Heart left ventricle (tissue), 16 donors: ENCODE measurements at regions not wholly inside any gene's neighbourhood (a gene's known extent, or its start where the extent isn't known, plus 50 kb on each side); places are given as distances from the start of the nearest gene placed in this dataset.

Experiments used
- ATAC-seq, 4 donors: fragments of 200-7000 bp; cut with Tn5 transposase; one replicate each; pipeline ENCODE4 v1.9.1; 2020 to 2022; ENCODE audit warnings: moderate library complexity in 4 of 4, mild to moderate bottlenecking in 3 of 4, moderate number of reproducible peaks in 1 of 4
- DNase-seq, 5 donors: peaks; one replicate each; pipeline ENCODE4 v3.0.0-alpha.2; 2020
- H3K27ac ChIP-seq, 12 donors: fragments of 200-600 bp; sonication (generic) in 4 of 12; one replicate each; pipeline versions ENCODE4 v1.5.0 to v1.8.0; 2016 to 2022; ENCODE audit warnings: mild to moderate bottlenecking in 2 of 12
- H3K27me3 ChIP-seq, 9 donors: fragments of 200-600 bp; sonication (generic) in 2 of 9; one replicate each; pipeline versions ENCODE4 v1.5.1 to v1.8.0; 2016 to 2022; ENCODE audit warnings: mild to moderate bottlenecking in 3 of 9
- H3K36me3 ChIP-seq, 9 donors: fragments of 200-600 bp; sonication (generic) in 2 of 9; one replicate each; pipeline versions ENCODE4 v1.5.0 to v1.8.0; 2018 to 2022; ENCODE audit warnings: mild to moderate bottlenecking in 2 of 9
- H3K4me1 ChIP-seq, 12 donors: fragments of 200-600 bp; sonication (generic) in 4 of 12; one replicate each; pipeline versions ENCODE4 v1.5.0 to v1.8.0; 2016 to 2022; ENCODE audit warnings: mild to moderate bottlenecking in 3 of 12
- H3K4me3 ChIP-seq, 12 donors: fragments of 200-600 bp; sonication (generic) in 4 of 12; one replicate each; pipeline versions ENCODE4 v1.5.0 to v1.8.0; 2017 to 2022; ENCODE audit warnings: mild to moderate bottlenecking in 9 of 12, moderate library complexity in 4 of 12
- H3K9me3 ChIP-seq, 12 donors: fragments of 200-600 bp; sonication (generic) in 4 of 12; one replicate each; pipeline versions ENCODE4 v1.5.0 to v1.8.0; 2016 to 2022; ENCODE audit warnings: mild to moderate bottlenecking in 1 of 12
- POLR2A ChIP-seq, 2 donors: fragments of 450-650 bp; IDR thresholded peaks; one replicate each; pipeline ENCODE4 v1.6.1; 2017; ENCODE audit warnings: antibody characterized with exemption in 2 of 2, mild to moderate bottlenecking in 2 of 2, moderate library complexity in 2 of 2
- WGBS, 4 donors: extraction: QIAGEN DNeasy Blood & Tissue Kit in 2 of 4; methylation state at CpG; one replicate each; pipeline versions ENCODE4 v1.1.5 to v1.1.7; 2013 to 2018; 5-methylcytosine and 5-hydroxymethylcytosine counted together
- intact Hi-C, 10 donors: fragments of 100-400 bp; cut with DNase I; formaldehyde crosslinking; loops; one replicate each; pipeline versions ENCODE4 v1.11.1 to v1.14.2; 2022
- TF ChIP-seq, protein P1 (sequence below), 12 donors: fragments of 200-600 bp; sonication (generic) in 4 of 12; IDR thresholded peaks; one replicate each; pipeline versions ENCODE4 v1.5.0 to v1.8.0; 2018 to 2022; ENCODE audit warnings: antibody characterized with exemption in 12 of 12, mild to moderate bottlenecking in 5 of 12
- donor health status: ischemic (EF 13 %, LVEDD 7.1; RV severe dilation, severe dysfunction).
- donor health status: healthy with polysubstance abuse.
- donor health status: DM: no; HTN: yes; CAD: no.
- donor health status: DM: no; HTN: no; CAD: no.
- donor health status: ischemic (EF 25% LVEDD 6.9; RV normal size, moderate dysfunction).
- donor health status: ischemic (EF 25% LVEDD 5.7; RV mildly dilated, moderate dysfunction).
- donor health status: healthy.
- donor health status: DM: yes; HTN: yes; CAD: no.
- donor health status: ischemic (EF 35%, LVEDD 5.7; RV mildly dilated, moderate dysfunction).
- donor health status: nonischemic (EF 11% LVEDD 7.7; RV severe dilation, severe dysfunction).
- donor health status: DM: yes; HTN: yes; CAD: no.
- donor health status: PGD.
- donor health status: ischemic (EF 29% LVEDD 5.4; RV normal size, mild dysfunction).
- donor health status: nonischemic (EF 23%, LVEDD 6.1; RV moderate dilation, normal function).

DNA sequence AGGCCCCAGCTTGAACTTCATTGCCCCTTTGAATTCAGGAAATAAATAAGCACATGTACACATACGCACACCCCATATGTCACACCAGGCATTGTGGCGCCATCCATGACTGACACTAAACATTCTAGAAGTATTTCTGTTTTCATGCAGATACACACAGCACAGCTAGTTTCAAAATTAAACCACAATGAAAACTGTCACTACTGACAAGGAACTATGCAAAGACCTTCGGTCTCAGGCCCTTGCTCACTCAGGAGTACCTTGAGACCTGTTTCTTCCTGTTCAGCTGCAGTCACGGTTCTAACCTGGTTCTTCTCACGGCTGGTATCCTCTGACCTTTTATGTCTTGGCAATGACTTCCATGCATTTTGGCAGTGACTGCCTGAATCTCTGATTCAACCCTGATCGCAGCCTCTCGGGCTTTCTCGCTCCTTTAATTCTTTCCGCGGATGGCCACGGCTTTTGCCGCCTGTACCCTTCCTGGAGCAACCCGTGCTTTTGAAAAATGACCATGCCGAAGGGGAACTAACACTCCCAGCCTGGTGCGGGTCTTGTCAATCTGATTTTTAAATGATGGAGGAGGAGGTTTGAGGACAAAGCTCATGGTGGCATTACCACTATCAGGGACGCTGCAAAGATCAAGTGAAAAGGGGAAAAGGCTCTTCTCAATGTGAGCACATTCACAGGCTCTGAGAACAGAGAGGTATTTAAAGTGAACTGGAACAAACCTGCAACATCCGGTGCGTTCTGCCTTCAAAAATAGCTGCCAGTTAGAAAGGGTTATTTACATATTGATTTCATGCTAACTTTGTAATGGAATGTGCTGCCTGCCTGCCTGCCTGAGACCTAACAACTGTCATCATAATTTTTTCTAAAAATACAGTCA is 384.6 kb downstream of the RRAGC start:
- intact Hi-C loops: no loop called here
- no peak for TF ChIP-seq POLR2A (IDR thresholded peaks at IDR 0.05)
- TF ChIP-seq, protein P1, sequence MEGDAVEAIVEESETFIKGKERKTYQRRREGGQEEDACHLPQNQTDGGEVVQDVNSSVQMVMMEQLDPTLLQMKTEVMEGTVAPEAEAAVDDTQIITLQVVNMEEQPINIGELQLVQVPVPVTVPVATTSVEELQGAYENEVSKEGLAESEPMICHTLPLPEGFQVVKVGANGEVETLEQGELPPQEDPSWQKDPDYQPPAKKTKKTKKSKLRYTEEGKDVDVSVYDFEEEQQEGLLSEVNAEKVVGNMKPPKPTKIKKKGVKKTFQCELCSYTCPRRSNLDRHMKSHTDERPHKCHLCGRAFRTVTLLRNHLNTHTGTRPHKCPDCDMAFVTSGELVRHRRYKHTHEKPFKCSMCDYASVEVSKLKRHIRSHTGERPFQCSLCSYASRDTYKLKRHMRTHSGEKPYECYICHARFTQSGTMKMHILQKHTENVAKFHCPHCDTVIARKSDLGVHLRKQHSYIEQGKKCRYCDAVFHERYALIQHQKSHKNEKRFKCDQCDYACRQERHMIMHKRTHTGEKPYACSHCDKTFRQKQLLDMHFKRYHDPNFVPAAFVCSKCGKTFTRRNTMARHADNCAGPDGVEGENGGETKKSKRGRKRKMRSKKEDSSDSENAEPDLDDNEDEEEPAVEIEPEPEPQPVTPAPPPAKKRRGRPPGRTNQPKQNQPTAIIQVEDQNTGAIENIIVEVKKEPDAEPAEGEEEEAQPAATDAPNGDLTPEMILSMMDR (IDR thresholded peaks at IDR 0.05): no peak
- Histone ChIP-seq H3K4me3 (no peak overlapping the region), H3K9me3 (peaks cover 0 to 4% (median 0%) of the 10 kb centered on the region in 12 donors), H3K36me3 (no peaks in the 10 kb centered on the region), H3K27me3 (peaks cover 0 to 80% (median 34%) of the 10 kb centered on the region in 9 donors), H3K27ac (no peak overlapping the region), H3K4me1 (peaks cover 0 to 7% (median 0%) of the 10 kb centered on the region in 12 donors)
- 55 to 70% (median 64%) methylated on average over 18 of the region's 18 CpGs for WGBS, 4 donors
- no peak for DNase-seq
- ATAC-seq: no peak

DNA sequence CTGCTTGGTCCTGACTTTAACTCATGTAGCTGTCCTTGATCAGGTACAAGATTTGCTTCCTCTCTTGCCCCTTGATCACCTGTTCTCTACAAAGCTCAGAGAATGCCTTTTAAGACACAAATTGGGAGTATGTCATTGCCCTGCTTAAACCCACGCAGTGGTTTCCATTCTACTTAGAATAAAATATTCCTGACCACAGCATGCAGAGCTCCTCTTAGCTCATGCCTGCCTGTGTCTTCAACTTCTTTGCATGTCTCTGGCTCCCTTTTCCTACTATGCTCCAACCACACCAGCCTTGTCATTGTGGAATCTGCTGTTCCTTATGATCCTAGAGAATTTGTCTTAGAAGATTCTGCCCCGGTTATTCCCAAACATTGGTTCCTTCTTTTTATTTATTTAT is 393.1 kb downstream of the RRAGC start:
- no peaks in the 10 kb centered on the region for H3K36me3 ChIP-seq
- DNase-seq (no peak), ATAC-seq (no peak)
- peaks cover 0 to 22% (median 5%) of the 10 kb centered on the region in 9 donors for H3K27me3 ChIP-seq
- H3K4me3 ChIP-seq: no peak overlapping the region
- WGBS, 4 donors: 87 to 92% (median 88%) methylated on average over 2 of the region's 2 CpGs
- H3K27ac ChIP-seq: no peak overlapping the region
- intact Hi-C loops: no loop called here
- H3K9me3 ChIP-seq: peaks cover 0 to 12% (median 0%) of the 10 kb centered on the region in 12 donors
- peaks cover 0 to 7% (median 0%) of the 10 kb centered on the region in 12 donors for H3K4me1 ChIP-seq
- TF ChIP-seq POLR2A (IDR thresholded peaks at IDR 0.05): no peak
- TF ChIP-seq, protein P1 (IDR thresholded peaks at IDR 0.05): no peak

DNA sequence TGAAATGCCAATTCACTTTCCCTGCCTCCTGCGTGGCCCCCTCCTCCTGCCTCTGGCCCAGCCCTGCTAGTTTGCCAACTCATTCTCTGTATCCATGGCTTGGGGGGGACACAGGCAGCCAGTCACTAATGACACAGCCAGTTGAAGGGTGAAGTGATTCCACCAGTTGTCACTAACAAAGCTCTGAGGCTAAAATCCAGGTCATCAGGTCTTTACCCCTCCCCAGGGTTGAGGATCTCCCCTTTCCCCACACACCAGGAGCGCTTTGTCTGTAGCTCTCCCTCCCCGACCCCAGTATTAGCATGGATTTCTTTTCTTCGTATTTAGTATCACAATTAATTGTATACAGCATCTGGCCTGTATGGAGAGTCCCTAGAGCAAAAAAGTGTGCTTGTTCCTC is 394.1 kb downstream of the RRAGC start:
- no peak for DNase-seq

More for the DNA sequence above, 394.1 kb downstream of the RRAGC start:
- H3K36me3 ChIP-seq: no peaks in the 10 kb centered on the region
- 64 to 73% (median 66%) methylated on average over 4 of the region's 4 CpGs for WGBS, 4 donors
- peaks cover 0 to 15% (median 0%) of the 10 kb centered on the region in 9 donors for H3K27me3 ChIP-seq
- intact Hi-C loops: no loop called here
- peaks cover 0 to 7% (median 0%) of the 10 kb centered on the region in 12 donors for H3K4me1 ChIP-seq
- H3K27ac ChIP-seq: no peak overlapping the region
- no peak for ATAC-seq
- no peak overlapping the region for H3K4me3 ChIP-seq
- H3K9me3 ChIP-seq: peaks cover 0 to 13% (median 0%) of the 10 kb centered on the region in 12 donors
- TF ChIP-seq, protein P1 (IDR thresholded peaks at IDR 0.05): no peak
- TF ChIP-seq POLR2A (IDR thresholded peaks at IDR 0.05): no peak
